DND-41 (cell line): ENCODE measurements at regions not wholly inside any gene's neighbourhood (a gene's known extent, or its start where the extent isn't known, plus 50 kb on each side); places are given as distances from the start of the nearest gene placed in this dataset.

Source experiments
- ATAC-seq: fragments of 200-7000 bp; cut with Tn5 transposase; 3 replicates; pipeline ENCODE4 v1.9.1; 2021; ENCODE audit warnings: low read depth; ENCODE audit not compliant: insufficient read depth
- DNase-seq: peaks from one replicate; pipeline ENCODE4 v3.0.0-alpha.2; 2020
- H2AFZ ChIP-seq: 2 replicates; pipeline ENCODE4 v1.6.0; 2012; ENCODE audit warnings: low read depth, low read length
- H3K27ac ChIP-seq: 2 replicates; pipeline ENCODE4 v1.5.1; 2012; ENCODE audit warnings: low read length, inconsistent platforms
- H3K27me3 ChIP-seq: fragments of 200-600 bp; sonication (generic); 2 replicates; pipeline ENCODE4 v1.6.0; 2012; ENCODE audit warnings: low read length, mild to moderate bottlenecking, inconsistent platforms; ENCODE audit not compliant: insufficient read depth, poor library complexity
- H3K36me3 ChIP-seq: 2 replicates; pipeline ENCODE4 v1.5.1; 2012; ENCODE audit warnings: low read length, inconsistent platforms; ENCODE audit not compliant: insufficient read depth
- H3K4me1 ChIP-seq: 2 replicates; pipeline ENCODE4 v1.5.1; 2012; ENCODE audit warnings: mild to moderate bottlenecking, low read length; ENCODE audit not compliant: insufficient read depth
- H3K4me2 ChIP-seq: 2 replicates; pipeline ENCODE4 v1.6.0; 2012; ENCODE audit warnings: mild to moderate bottlenecking, moderate library complexity, low read length, inconsistent platforms; ENCODE audit not compliant: insufficient read depth
- H3K4me3 ChIP-seq, 2 experiments: fragments of 200-600 bp in 1 of 2; shearing (Covaris generic) in 1 of 2; 2 replicates each; pipeline ENCODE4 v1.5.1; 2012 to 2016; ENCODE audit warnings: inconsistent platforms in 2 of 2, low read length in 2 of 2, mild to moderate bottlenecking in 2 of 2, low read depth in 1 of 2, moderate library complexity in 1 of 2
- H3K79me2 ChIP-seq: 2 replicates; pipeline ENCODE4 v1.6.0; 2012; ENCODE audit warnings: low read length, inconsistent platforms; ENCODE audit not compliant: insufficient read depth
- H3K9ac ChIP-seq: 2 replicates; pipeline ENCODE4 v1.6.0; 2012; ENCODE audit warnings: low read depth, mild to moderate bottlenecking, inconsistent platforms, low read length, moderate library complexity
- H3K9me3 ChIP-seq: 2 replicates; pipeline ENCODE4 v1.5.1; 2012; ENCODE audit warnings: low read length, moderate library complexity, mild to moderate bottlenecking, inconsistent platforms; ENCODE audit not compliant: insufficient read depth, severe bottlenecking
- H4K20me1 ChIP-seq: 2 replicates; pipeline ENCODE4 v1.6.0; 2012; ENCODE audit warnings: low read length; ENCODE audit not compliant: insufficient read depth
- CTCF ChIP-seq: IDR thresholded peaks from 2 replicates; pipeline ENCODE4 v1.5.1; 2012; ENCODE audit warnings: borderline replicate concordance, low read length, moderate library complexity, mild to moderate bottlenecking; ENCODE audit not compliant: poor library complexity, severe bottlenecking; ENCODE audit errors: extremely low read depth
- EZH2 ChIP-seq: IDR thresholded peaks from 3 replicates; pipeline ENCODE4 v1.6.1; 2012; ENCODE audit warnings: borderline replicate concordance, low read depth, mild to moderate bottlenecking, moderate library complexity, low read length, inconsistent platforms; ENCODE audit not compliant: severe bottlenecking

GRCh38 chr12:127419111-127419510 is 847.9 kb upstream of the TMEM132C start:
- Histone ChIP-seq H2AFZ (no peak overlapping the region), H3K9ac (no peak overlapping the region), H3K27ac (no peak overlapping the region), H3K4me2 (no peak overlapping the region), H3K79me2 (no peaks in the 10 kb centered on the region), H3K27me3 (no peaks in the 10 kb centered on the region), H3K4me1 (no peaks in the 10 kb centered on the region), H3K4me3 (no peak overlapping the region), H3K9me3 (peaks cover 22% of the 10 kb centered on the region), H4K20me1 (no peaks in the 10 kb centered on the region), H3K36me3 (no peaks in the 10 kb centered on the region)
- TF ChIP-seq CTCF (no peak), EZH2 (no peak)
- DNase-seq = no peak
- no peak for ATAC-seq

DNA sequence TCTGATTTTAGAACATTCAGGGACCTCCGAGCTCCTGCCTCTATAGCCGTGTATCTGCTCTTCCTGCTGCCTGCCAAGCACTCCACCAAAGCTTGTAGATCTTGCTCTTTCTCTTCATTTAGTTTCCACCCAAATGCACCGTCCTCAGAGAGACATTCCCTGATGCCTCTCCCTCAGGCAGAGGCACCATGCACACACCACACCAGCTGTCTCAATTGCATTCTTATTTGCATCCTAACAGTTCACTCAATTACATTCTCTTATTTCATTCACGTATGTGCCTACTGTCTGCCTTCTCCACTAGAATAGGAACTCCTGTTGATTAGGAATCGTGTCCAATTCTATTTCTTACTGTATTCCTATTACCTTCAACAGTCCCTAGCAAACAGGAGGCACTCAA is 845.4 kb upstream of the TMEM132C start:
- no peaks in the 10 kb centered on the region for H3K36me3 ChIP-seq
- H2AFZ ChIP-seq = no peak overlapping the region
- DNase-seq (no peak), ATAC-seq (no peak)
- TF ChIP-seq EZH2 (no peak), CTCF (no peak)
- H4K20me1 ChIP-seq = no peaks in the 10 kb centered on the region
- H3K4me3 ChIP-seq = no peak overlapping the region
- H3K4me1 ChIP-seq = no peaks in the 10 kb centered on the region
- peaks cover 18% of the 10 kb centered on the region for H3K9me3 ChIP-seq
- no peak overlapping the region for H3K4me2 ChIP-seq
- H3K79me2 ChIP-seq = no peaks in the 10 kb centered on the region
- no peak overlapping the region for H3K9ac ChIP-seq
- H3K27ac ChIP-seq = no peak overlapping the region
- H3K27me3 ChIP-seq = no peaks in the 10 kb centered on the region

DNA sequence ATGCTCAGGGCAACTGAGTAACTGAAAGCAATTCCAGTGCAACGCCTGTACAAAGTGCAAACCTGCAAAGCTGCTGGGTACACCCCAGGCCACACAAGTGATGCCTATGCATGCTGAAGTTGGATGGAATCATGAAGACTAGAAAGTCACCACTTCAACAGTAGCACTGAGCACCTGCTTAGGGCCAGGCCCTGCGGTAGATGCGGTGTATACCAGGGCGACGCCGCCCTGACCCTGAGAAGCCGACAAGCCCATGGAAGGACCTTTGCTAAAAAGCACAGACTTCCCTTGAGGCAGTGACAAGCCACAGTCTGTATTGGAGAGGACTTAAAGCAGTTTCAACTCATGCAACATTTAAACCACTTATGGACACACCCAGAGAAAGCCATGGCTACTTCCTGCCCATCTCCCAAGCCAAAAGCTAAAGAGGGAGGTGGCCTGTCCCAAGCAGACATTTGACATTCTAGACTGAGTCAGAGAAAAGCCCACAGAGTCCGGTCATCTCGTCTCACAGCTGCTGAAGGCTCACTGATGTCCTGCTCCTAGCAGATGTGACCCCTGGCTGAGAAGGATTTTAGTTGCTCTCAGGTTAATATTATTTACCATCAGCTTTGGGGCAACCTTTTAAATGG is 843.9 kb upstream of the TMEM132C start:
- no peak overlapping the region for H3K9ac ChIP-seq
- no peak overlapping the region for H3K4me2 ChIP-seq
- no peaks in the 10 kb centered on the region for H3K36me3 ChIP-seq
- H2AFZ ChIP-seq = no peak overlapping the region
- H3K79me2 ChIP-seq = no peaks in the 10 kb centered on the region
- no peaks in the 10 kb centered on the region for H4K20me1 ChIP-seq
- no peaks in the 10 kb centered on the region for H3K27me3 ChIP-seq
- H3K4me1 ChIP-seq = no peaks in the 10 kb centered on the region
- ATAC-seq (no peak), DNase-seq (no peak)
- TF ChIP-seq EZH2 = no peak
- no peak for TF ChIP-seq CTCF
- H3K4me3 ChIP-seq = no peak overlapping the region
- no peak overlapping the region for H3K27ac ChIP-seq
- peaks cover 15% of the 10 kb centered on the region for H3K9me3 ChIP-seq
